GM21360 (cell line): ENCODE measurements at regions not wholly inside any gene's neighbourhood (a gene's known extent, or its start where the extent isn't known, plus 50 kb on each side); places are given as distances from the start of the nearest gene placed in this dataset.
"Not testable (repeated sequence)": the region's sequence is repeated elsewhere in the genome, so short reads cannot be mapped to it uniquely, and the experiment has no call there.

Source experiments
- ATAC-seq: cut with Tn5 transposase; IDR thresholded peaks from one replicate; pipeline ENCODE4 v1.9.1; 2021; ENCODE audit warnings: mild to moderate bottlenecking, moderate library complexity; ENCODE audit not compliant: unreplicated experiment

DNA sequence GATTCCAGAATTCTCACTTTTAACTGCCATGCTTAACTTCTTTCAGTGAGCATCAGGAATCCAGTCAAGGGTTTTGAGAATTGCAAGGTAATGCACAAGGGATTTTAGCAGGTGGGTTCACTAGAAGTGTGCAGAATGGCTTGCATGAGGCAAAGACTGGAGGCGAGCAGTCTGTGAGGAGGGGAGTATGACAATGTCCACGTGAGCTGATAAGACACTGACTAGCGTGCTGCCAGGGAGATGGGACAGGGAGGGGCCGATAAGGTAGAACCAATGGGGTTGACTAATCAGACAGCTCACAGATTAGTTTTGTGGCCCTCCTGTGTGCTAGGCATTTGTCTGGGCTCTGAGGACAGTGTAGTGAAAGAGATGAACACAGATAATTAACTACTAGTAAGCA lies 102.0 kb upstream of the DAZL start:
- no peak for ATAC-seq

DNA sequence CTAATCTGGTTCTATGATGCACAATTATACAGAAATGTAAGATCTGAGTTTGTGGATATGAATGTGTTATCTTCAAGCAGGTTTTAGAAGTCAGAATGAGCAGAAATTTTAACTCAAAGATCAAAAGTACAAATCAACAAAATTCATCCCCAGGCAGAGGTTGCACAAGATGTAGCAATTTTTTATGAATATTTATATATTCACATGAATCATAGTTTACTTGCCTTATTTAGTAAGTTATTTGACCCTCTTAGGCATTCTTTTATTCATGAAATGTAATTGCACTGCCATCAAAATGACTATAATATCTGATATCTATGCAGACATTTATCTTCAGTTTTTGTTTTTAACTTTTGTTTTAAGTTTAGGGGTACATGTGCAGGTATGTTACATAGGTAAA lies 103.1 kb upstream of the DAZL start:
- ATAC-seq, result no peak

DNA sequence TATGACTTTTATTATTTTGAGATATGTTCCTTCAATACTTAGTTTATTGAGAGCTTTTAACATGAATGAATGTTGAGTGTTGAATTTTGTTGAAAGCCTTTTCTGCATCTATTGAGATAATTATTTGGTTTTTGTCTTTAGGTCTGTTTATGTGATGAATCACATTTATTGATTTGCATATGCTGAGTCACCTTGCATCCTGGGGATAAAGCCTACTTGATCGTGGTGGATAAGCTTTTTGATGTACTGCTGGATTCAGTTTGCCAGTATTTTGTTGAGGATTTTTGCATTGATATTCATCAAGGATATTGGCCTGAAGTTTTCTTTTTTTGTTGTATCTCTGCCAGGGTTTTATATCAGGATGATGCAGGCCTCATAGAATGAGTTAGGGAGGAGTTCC lies 106.5 kb upstream of the DAZL start:
- ATAC-seq, result not testable (repeated sequence)

DNA sequence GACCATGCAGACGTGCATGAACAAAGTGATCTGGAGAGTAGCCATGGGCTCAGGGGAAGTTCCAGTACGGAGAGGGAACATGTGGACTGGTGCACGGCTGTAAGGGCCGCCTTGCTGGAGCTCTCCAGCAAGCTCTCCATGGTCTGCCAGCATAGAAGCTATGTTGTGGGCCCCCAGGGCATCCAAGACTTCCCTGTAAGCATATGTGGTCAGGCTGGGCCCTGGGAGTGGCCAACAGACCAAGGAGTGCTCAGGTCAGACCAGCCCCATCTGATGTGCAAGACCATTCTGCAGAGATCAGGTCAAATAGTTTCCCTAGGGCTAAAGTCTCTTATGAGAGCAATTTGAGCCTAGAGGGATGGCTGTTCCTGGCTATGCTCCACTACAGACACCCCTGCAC lies 110.1 kb upstream of the DAZL start:
- ATAC-seq, result no peak

DNA sequence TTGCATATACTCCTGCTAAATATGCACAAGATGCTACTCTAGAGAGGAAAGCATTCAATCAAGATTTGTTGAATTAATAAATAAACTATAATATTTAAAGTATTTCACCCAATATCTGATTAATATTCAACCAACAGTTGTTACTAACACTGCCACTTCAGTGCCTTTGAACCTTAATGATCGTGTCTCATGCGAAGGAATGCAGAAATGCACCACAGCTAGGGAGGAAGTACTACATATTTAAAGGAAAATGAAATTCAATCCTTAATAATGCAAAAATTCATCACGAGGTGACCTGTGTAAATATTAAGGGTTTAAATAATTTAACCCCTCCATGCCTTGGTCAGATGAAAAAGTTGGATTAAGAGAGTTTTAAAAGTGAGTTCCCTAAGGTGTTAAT lies 114.2 kb upstream of the DAZL start:
- no peak for ATAC-seq

DNA sequence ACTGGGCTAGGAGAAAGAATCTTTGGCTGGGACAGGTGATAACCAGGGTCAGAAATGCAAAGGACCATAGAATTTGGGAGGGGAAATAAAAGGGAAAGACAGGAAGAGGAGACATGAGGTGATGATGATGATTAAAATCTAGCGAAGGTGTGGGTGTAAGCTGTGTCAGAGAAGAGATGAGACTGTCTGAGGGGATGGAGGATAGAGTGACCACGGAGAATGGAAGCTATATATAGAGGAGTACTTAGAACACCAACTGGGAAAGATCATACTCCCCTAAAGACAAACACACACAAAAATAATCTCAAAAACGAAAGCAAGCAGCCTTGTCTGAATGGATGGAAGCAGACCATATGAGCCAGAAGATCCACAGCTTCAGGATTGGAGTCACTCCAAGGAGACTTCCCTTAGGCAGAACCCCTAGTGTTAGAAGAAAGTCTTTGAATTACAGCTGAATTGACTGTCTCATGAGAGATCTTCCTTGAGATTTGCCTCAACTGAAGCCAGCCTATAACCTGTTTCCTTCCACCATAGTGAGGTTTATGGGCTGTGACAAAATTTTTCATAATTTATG lies 115.2 kb upstream of the DAZL start:
- no peak for ATAC-seq

DNA sequence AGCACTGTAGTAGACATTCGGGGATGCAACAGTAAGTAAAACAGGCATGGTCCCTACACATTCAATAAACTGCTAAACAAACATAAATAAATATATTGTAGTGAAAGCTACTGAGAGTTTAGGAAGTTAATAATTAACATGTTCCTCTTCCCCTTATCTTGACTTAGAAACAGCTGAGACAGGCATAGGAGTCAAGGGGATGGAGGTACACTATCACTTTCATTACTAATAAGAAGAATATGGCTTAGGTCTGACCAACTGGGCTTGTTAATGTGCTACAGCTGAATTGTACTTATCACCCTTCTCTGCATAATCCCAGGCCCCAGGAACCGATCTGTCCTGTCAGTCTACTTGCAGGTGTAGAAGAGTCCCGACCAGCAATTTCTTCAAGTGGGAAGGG lies 116.3 kb upstream of the DAZL start:
- no peak for ATAC-seq

DNA sequence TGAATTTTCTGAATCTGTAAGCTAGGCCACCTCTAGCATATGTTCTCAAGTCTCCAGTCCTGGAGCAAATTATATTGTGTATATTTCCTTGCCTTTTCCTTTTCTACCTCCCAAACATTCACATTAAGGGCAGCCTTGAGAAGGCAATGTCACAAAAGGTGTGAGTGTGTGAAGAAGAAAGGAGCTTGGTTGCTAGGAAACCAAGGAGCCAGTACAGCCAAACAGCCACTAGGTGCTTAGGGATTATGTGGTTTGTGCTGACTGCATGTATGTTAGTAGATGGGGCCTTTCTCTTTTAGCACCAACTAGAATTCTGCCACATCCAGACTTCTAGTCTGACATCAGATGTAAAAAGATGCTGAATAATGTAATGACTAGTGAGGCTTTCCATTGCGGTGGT lies 118.8 kb upstream of the DAZL start:
- no peak for ATAC-seq

DNA sequence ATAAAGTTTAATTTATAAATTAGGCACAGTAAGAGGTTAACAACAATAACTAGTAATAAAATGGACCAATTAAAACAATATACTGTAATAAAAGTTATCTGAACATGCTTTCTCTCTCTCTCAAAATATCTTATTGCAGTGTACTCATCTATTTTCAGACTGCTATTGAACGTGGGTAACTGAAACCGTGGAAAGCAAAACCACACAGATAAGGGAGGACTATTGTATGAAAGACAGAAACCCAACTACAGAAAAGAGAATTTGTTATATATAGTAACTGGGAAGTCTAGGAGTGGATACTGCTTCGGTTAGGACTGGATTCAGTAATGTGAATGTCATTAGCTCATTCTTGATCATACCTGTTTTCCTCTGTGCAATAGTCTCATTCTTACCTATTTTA lies 119.3 kb upstream of the DAZL start:
- no peak for ATAC-seq

DNA sequence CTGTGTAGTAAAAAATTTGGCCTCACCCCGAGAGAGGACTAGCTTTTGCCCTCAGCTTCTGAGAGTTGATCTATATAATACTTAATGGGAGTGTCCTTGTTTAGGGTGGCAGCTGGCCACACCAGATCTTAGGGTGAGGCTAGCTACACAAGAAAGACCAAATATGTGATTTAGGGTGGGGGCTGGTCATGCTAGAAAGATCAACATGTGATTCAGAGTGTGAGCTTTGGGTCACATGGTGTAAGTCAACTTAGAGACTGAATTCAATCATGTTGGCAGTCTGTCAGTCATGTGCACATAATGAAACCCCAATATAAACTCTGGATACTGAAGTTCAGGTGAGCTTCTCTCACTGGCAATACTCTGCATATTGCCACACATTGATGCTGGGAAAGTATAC lies 120.7 kb upstream of the DAZL start:
- no peak for ATAC-seq

DNA sequence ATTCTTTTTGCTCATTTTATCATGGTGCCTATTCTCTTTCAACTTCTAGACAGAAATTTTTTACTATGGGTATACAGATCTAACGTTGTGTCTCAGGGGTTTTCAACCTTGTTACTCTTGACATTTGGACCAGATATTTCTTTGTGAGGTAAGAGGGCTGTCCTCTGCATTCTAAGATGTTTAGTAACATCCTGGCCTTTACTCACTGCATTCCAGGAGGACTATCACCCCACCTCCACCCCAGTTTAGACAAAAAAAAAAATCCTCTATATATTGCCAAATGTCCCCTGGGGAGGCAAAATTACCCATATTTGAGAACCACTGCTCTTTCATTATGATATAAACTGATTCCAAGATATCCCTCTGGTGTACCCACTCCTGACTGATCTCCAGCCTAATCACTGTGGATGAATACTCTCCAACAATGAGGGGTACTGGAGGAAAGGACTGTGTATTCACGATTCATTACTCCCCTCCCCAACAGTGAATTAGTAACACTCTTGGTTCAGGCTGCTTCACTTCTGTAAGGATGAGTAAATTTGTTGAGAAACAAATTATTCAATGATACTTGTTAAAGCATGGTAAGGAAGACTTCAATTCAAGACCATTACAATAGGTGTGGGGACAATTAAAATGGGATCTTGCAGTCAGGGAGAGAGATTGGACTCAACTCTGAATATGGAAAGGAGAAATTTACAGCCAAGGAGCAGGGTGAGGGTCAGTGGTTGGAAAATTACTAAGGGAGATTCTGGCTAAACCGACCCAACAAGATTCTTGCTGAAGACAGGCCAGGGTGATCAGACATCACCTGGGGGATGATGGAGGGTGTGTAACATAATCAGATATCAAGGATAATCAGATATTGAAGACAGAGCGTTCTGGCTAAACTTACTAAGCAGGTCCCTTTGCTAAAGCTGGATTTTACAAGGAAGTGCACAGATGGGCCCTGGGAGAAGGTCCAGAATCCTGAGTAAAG lies 123.8 kb upstream of the DAZL start:
- no peak for ATAC-seq

DNA sequence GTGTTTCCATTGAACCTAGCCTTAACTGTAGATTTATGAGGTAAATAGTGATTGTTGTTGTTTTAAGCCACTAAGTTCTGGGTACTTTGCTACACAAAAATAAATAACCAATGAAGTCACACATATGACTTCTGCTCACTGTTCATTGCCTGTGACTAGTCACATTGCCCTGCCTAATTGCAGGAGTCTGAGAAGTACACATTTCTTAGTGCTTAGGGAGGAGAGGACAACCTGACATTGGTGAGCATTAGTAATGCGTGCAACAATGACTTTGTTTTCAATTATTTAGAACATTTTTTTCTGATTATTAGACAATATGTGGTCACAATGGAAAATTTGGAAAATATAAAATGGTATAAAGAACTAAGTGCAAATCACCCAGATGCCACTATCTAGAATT lies 133.2 kb upstream of the DAZL start:
- no peak for ATAC-seq

DNA sequence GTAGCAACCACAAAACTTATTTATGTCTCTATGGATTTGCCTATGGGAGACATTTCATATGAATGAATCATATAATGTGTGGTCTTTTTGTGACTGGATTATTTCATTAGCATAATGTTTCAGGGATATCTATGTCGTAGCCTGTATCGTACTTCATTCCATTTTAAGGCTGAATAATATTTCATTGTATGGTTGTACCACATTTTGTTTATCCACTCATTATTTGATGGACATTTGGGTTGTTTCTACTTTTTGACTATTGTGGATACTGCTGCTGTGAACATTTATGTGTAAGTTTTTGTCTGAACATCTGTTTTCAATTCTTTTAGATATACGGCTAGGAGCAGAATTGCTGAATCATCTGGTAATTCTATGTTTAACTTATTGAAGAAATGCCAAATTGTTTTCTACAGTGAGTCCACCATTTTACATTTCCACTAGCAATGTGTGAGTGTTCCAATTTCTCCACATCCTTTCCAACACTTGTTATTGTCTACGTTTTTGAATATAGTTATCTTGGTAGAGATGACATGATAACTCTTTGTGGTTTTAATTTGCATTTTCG lies 134.4 kb upstream of the DAZL start:
- ATAC-seq, result no peak

DNA sequence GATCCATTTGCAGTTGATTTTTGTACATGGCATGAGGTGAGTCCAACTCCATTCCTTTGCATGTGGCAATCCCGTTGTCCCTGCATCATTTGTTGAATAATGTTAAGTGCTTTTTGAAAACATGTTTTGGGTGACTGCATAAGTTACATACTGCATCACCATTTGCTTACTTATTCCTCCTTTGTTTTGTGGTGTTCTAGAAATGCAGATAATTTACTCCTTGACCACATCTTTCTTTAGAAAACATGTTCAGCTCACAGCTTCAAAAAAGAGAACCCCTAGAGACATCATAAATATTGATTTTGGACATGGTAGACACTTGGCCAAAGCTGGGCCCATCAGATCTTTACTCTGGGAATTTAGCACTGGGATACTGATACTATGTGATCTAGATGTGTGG lies 135.3 kb upstream of the DAZL start:
- ATAC-seq, result no peak

DNA sequence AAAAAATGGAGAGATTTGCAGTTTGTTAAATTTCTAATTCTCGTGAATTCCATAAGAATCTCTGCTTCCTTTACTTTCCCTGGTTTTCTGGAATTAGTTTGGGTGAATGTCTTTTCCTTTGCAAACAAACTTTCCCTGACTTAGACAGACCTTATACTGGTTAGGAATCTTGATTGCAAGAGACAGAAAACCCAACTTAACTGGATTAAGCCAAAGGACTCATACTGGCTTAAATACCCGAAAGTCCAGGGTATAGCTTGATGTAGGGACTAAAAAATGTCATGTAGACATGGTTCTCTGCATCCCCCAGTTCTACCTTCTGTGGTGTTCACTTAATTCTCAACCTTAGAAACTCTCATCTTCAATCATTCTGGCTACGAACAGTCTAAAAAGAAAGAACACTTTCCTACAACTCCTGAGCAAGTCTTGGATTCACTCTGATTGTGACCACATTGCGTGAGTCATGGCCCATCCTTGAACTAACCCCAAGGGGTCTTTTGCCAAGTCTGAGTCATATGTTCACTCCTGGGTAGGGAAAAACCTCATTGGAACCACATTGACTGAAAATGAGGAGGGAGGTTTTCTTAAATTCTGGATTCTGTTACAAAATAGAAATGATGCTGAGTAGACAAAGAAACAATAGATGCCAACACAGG lies 136.0 kb upstream of the DAZL start:
- ATAC-seq, result no peak

DNA sequence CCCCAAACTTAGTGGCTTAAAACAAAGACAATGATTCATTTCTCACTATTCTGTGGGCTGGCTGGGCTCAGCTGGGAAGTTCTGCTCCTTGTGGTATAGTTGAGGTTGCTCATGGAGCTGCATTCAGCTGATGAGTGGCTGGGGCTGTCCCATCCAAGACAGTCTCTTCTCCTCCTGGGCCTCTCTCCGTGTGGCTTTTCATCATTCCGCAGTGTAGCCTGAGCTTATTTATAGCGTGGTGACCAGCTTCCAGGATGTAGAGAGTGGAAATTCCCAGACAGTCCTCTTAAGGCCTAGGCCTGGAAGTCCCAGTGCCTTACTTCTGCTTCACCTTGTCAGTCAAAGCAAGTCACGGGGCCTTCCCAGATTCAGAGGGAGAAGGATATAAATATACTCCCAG lies 136.7 kb upstream of the DAZL start:
- peak; percentile 46 for ATAC-seq

DNA sequence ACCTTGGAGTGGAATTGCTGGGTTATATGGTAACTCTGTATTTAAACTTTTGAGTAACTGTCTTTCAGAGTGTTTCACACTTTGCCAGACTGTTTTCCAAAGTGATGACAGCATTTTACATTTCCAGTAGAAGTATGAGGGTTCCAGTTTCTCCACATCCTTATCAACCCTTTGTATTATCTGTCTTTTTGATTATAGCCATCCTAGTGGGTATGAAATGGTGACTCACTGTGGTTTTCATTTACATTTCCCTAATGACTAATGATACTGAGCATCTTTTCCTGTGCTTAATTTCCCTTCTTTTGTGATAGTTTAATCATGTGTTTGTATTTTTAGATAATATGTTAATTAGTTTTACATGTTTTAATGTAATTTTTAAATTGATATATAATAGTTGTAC lies 138.1 kb upstream of the DAZL start:
- ATAC-seq, result no peak

DNA sequence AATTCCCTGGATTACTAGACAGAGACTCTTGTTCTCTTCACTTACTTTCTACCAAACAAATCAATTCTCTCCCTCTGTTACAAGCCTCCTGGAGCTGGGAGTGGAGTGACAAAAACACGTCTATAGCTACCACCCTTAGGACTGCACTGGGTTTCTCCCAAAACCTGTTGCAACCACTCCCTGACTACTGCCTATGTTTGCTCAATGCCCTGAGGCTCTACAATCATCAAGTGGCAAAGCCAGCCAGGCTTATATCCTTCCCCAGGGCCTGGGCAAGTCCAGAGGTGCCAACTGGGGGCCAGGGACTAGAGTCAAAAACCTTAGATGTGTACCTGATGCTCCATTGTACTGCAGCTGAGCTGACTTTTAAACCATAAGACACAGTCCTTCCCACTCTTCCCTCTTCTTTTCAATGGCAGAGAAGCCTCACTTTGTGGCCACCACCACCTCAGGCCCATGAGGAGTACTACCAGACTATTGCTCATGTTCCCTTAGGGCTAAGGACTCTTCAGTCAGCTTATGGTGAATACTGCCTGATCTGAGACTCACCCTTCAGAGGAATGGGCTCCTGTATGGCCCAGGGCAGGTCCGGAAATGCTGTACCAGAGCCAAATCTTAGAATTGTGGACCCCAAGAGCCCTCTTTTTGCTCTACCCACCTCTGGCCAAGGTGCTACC lies 125.4 kb upstream of the PLCL2 start:
- no peak for ATAC-seq

DNA sequence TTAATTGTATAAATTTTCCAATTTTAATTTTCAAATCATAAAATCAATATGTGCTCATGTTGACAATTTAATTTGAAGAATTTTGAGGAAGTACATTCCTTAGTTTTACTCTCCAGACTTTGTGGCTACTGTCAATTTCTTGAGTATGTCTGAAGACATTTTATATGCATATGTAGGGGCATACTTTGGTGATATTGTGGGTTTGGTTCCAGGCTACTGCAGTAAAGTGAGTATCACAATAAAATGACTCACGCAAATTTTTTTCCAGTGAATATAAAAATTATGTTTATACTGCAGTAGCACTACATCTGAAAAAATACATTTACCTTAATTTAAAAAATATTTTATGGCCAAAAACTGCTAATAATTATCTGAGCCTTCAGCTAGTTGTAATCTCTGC lies 123.2 kb upstream of the PLCL2 start:
- ATAC-seq, result no peak

DNA sequence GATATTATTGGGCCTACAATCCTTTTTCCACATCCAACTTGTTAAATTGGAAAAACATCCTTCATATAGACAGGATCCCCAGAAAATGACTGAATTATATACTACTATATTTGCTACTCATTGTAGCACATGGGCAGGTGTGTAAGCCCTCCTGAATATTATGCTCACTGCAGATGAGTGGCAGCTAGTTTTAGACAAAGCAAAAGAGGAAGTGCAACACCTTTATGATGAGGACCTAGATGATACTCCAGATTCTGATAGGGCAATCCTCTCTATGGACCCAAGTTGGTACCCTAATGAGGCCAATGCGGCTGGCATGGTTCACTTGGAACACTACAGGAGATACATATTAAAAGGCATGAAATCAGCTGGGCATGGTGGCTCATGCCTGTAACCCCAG lies 119.1 kb upstream of the PLCL2 start:
- no peak for ATAC-seq

DNA sequence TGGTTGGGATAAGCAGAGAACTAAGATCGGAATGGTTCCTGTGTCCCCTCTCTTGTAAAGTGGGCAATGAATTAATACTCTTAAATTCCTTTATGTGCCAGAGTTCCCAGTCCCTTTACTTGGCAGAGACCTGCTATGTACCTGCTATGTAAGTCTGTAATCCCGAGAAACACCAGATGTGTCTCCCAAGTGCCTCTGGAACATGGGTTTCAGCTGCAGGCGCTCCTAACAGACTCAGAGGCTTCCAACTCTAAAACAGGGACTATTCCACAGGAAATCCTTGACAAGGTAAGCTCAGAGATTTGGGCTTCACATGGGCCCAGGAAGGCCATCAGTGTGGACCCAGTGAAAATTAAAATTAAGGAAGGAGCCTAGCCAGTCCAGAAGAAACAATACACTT lies 117.7 kb upstream of the PLCL2 start:
- ATAC-seq, result no peak
